A549 (cell line): ENCODE measurements at regions not wholly inside any gene's neighbourhood (a gene's known extent, or its start where the extent isn't known, plus 50 kb on each side); places are given as distances from the start of the nearest gene placed in this dataset.

Experiments used
- ATAC-seq, 2 experiments: fragments of 200-7000 bp in 1 of 2; fragments of >200 bp in 1 of 2; cut with Nextera tagmentation in 1 of 2; cut with Tn5 transposase in 1 of 2; 3 replicates each; pipeline versions ENCODE4 v1.8.0 to v1.9.1; 2018 to 2020; ENCODE audit warnings: mild to moderate bottlenecking in 1 of 2, moderate library complexity in 1 of 2
- CTCF ChIA-PET: fragments of 300-600 bp; sonication (Branson Sonifier 250); formaldehyde crosslinking; extraction: SDS; loops from one replicate; lab custom pipeline; 2021; ENCODE audit warnings: antibody characterized with exemption, inconsistent platforms; lab: Yijun Ruan, JAX
- POLR2A ChIA-PET: fragments of 350-600 bp; formaldehyde crosslinking; extraction: SDS; loops from one replicate; lab custom pipeline; 2021; ENCODE audit warnings: antibody characterized with exemption, inconsistent platforms; lab: Yijun Ruan, JAX
- DNase-seq, 2 experiments: peaks; one replicate each; pipeline versions ENCODE4 v3.0.0 to v3.0.0-alpha.2; 2011 to 2016; ENCODE audit warnings: low read depth in 1 of 2, low spot score in 1 of 2
- FAIRE-seq: peaks from 2 replicates; lab custom pipeline; 2011; peaks lifted over from hg19 to GRCh38; lab: Jason Lieb, UNC
- H3K27ac ChIP-seq, 2 experiments: fragments of >200 bp; sonication (Bioruptor Twin); formaldehyde crosslinking; 3 replicates each; pipeline ENCODE4 v1.5.1; 2016 to 2017
- H3K4me1 ChIP-seq: fragments of >200 bp; sonication (Bioruptor Twin); formaldehyde crosslinking; 3 replicates; pipeline ENCODE4 v1.6.1; 2016
- H3K4me2 ChIP-seq: fragments of >200 bp; sonication (Bioruptor Twin); formaldehyde crosslinking; 3 replicates; pipeline ENCODE4 v1.6.1; 2016
- H3K4me3 ChIP-seq: fragments of >200 bp; sonication (Bioruptor Twin); formaldehyde crosslinking; 3 replicates; pipeline ENCODE4 v1.5.1; 2016
- H3K9me3 ChIP-seq: fragments of >200 bp; sonication (Bioruptor Twin); formaldehyde crosslinking; 3 replicates; pipeline ENCODE4 v1.6.1; 2016
- BHLHE40 ChIP-seq: IDR thresholded peaks from 2 replicates; pipeline ENCODE4 v1.6.1; 2012; ENCODE audit warnings: low read depth, low read length, inconsistent platforms
- CEBPB ChIP-seq, 2 experiments: fragments of >200 bp in 1 of 2; sonication (Bioruptor Twin) in 1 of 2; formaldehyde crosslinking in 1 of 2; IDR thresholded peaks; 2 replicates each; pipeline ENCODE4 v1.6.1; 2012 to 2016
- CHD4 ChIP-seq: fragments of 200-600 bp; sonication (generic); IDR thresholded peaks from 2 replicates; pipeline ENCODE4 v1.6.1; 2016; ENCODE audit warnings: antibody characterized with exemption, mild to moderate bottlenecking, borderline replicate concordance
- HEYL ChIP-seq: fragments of 250-450 bp; sonication (Bioruptor Pico); IDR thresholded peaks from 2 replicates; pipeline ENCODE4 v1.8.0; 2021; ENCODE audit warnings: mild to moderate bottlenecking, moderate library complexity
- HOXB5 ChIP-seq: fragments of 250-450 bp; sonication (Bioruptor Pico); IDR thresholded peaks from 2 replicates; pipeline ENCODE4 v1.5.0; 2020; ENCODE audit warnings: mild to moderate bottlenecking, moderate library complexity
- JUN ChIP-seq, 2 experiments: fragments of >200 bp; sonication (Bioruptor Twin); formaldehyde crosslinking; IDR thresholded peaks; 2 replicates in 1 of 2; 3 replicates in 1 of 2; pipeline ENCODE4 v1.6.1; 2016 to 2017
- MAFK ChIP-seq: fragments of 450-650 bp; IDR thresholded peaks from 2 replicates; pipeline ENCODE4 v1.6.1; 2014; ENCODE audit not compliant: partially characterized antibody
- PHF8 ChIP-seq: fragments of 200-600 bp; sonication (generic); IDR thresholded peaks from 2 replicates; pipeline ENCODE4 v1.6.1; 2016; ENCODE audit warnings: low read depth, mild to moderate bottlenecking, antibody characterized with exemption, moderate library complexity, borderline replicate concordance
- RAD21 ChIP-seq, 2 experiments: fragments of >200 bp in 1 of 2; sonication (Bioruptor Twin) in 1 of 2; formaldehyde crosslinking in 1 of 2; IDR thresholded peaks in 1 of 2; conservative IDR thresholded peaks in 1 of 2; 2 replicates in 1 of 2; 3 replicates in 1 of 2; pipeline ENCODE4 v1.6.1; 2012 to 2018; ENCODE audit warnings: inconsistent platforms in 1 of 2
- TFCP2L1 ChIP-seq: fragments of 250-450 bp; sonication (Bioruptor Pico); IDR thresholded peaks from 2 replicates; pipeline ENCODE4 v1.5.0; 2021; ENCODE audit warnings: mild to moderate bottlenecking
- TP53 ChIP-seq: fragments of 250-450 bp; sonication (Bioruptor Pico); IDR thresholded peaks from 2 replicates; pipeline ENCODE4 v1.5.0; 2021; ENCODE audit warnings: mild to moderate bottlenecking, moderate library complexity
- WGBS: methylation state at CpG from one replicate; pipeline ENCODE4 v1.1.6; 2017; ENCODE audit errors: missing lambda C conversion rate; 5-methylcytosine and 5-hydroxymethylcytosine counted together
- TF ChIP-seq, protein P1 (sequence below): IDR thresholded peaks from 2 replicates; pipeline ENCODE4 v1.6.1; 2012
- TF ChIP-seq, protein P2 (sequence below): fragments of >200 bp; sonication (Bioruptor Twin); formaldehyde crosslinking; IDR thresholded peaks from 3 replicates; pipeline ENCODE4 v1.5.1; 2016
- TF ChIP-seq, protein P3 (sequence below): fragments of >200 bp; sonication (Bioruptor Twin); formaldehyde crosslinking; IDR thresholded peaks from 3 replicates; pipeline ENCODE4 v1.6.1; 2016
- TF ChIP-seq, protein P4 (sequence below): fragments of 250-450 bp; sonication (Bioruptor Pico); IDR thresholded peaks from 2 replicates; pipeline ENCODE4 v1.5.0; 2020; ENCODE audit warnings: low read depth, mild to moderate bottlenecking, moderate library complexity

DNA sequence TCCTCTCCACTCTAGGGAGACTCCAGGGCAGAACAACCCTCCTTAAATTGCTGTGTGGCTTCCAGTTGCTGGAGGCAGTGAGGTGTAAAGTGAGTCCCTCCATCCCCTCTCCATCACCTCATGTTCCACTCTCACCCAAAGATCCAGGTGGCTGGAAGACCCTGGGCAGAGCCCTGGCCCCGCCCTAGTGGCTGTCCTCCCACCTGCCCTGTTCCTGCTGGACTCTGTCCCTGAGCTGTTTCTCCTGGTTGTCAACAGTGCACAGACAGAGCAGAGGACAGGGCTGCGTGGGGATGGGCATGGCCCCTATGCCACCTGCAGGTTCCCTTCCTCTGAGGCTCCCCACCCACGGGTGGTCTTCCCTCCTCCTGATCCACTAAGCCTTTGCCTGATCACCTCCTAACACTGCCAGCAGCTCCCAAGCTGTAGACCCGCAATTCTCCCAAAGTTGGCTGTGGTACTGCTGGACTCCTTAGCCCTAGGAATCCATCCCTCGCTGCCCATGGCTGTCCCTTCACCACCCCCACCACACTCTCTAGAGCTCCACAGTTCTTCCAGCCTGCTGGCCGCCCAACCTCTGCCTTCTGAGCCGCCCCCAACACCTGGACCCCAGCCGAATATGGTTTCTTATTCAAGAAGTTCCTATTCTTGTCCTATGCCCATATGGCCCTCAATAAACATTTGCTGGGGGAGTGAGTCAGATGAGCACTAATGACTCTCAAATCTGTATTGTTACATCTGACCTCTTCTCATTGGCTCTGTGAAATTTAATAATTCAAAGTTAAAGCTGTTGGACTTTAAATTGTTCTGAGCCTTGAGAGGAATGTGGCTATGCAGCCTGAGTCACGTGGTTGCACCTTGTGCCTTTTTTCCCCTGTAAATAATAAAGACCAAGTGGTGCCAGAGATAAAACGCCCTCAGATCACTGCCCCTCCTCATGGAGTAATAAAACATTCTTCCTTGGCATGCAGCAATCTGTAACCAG, 260.0 kb upstream of the HS6ST1 start:
- DNase-seq = no peak
- Histone ChIP-seq H3K4me3 (no peak overlapping the region), H3K9me3 (no peaks in the 10 kb centered on the region), H3K27ac (no peak overlapping the region)
- POLR2A ChIA-PET = no interaction called here
- CTCF ChIA-PET = no interaction called here
- no peak for FAIRE-seq
- no peak for ATAC-seq
- 16% methylated on average over 10 of the region's 10 CpGs for WGBS
- TF ChIP-seq, protein P1, sequence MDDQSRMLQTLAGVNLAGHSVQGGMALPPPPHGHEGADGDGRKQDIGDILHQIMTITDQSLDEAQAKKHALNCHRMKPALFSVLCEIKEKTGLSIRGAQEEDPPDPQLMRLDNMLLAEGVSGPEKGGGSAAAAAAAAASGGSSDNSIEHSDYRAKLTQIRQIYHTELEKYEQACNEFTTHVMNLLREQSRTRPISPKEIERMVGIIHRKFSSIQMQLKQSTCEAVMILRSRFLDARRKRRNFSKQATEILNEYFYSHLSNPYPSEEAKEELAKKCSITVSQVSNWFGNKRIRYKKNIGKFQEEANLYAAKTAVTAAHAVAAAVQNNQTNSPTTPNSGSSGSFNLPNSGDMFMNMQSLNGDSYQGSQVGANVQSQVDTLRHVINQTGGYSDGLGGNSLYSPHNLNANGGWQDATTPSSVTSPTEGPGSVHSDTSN = no peak
- TF ChIP-seq TFCP2L1 (CRISPR knock-in tag) = no peak
- TF ChIP-seq, protein P2, sequence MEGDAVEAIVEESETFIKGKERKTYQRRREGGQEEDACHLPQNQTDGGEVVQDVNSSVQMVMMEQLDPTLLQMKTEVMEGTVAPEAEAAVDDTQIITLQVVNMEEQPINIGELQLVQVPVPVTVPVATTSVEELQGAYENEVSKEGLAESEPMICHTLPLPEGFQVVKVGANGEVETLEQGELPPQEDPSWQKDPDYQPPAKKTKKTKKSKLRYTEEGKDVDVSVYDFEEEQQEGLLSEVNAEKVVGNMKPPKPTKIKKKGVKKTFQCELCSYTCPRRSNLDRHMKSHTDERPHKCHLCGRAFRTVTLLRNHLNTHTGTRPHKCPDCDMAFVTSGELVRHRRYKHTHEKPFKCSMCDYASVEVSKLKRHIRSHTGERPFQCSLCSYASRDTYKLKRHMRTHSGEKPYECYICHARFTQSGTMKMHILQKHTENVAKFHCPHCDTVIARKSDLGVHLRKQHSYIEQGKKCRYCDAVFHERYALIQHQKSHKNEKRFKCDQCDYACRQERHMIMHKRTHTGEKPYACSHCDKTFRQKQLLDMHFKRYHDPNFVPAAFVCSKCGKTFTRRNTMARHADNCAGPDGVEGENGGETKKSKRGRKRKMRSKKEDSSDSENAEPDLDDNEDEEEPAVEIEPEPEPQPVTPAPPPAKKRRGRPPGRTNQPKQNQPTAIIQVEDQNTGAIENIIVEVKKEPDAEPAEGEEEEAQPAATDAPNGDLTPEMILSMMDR = no peak
- TF ChIP-seq BHLHE40 = no peak
- TF ChIP-seq, protein P3, sequence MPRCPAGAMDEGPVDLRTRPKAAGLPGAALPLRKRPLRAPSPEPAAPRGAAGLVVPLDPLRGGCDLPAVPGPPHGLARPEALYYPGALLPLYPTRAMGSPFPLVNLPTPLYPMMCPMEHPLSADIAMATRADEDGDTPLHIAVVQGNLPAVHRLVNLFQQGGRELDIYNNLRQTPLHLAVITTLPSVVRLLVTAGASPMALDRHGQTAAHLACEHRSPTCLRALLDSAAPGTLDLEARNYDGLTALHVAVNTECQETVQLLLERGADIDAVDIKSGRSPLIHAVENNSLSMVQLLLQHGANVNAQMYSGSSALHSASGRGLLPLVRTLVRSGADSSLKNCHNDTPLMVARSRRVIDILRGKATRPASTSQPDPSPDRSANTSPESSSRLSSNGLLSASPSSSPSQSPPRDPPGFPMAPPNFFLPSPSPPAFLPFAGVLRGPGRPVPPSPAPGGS = no peak
- no peak for TF ChIP-seq JUN (IDR thresholded peaks at IDR 0.05)
- no peak for TF ChIP-seq CEBPB (IDR thresholded peaks at IDR 0.05)
- TF ChIP-seq HEYL = no peak
- TF ChIP-seq CHD4 = no peak
- TF ChIP-seq HOXB5 = no peak
- TF ChIP-seq, protein P4, sequence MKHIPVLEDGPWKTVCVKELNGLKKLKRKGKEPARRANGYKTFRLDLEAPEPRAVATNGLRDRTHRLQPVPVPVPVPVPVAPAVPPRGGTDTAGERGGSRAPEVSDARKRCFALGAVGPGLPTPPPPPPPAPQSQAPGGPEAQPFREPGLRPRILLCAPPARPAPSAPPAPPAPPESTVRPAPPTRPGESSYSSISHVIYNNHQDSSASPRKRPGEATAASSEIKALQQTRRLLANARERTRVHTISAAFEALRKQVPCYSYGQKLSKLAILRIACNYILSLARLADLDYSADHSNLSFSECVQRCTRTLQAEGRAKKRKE (CRISPR knock-in tag) = no peak
- no peak for TF ChIP-seq TP53 (CRISPR knock-in tag)
- TF ChIP-seq MAFK = no peak
- TF ChIP-seq, all 56 proteins: peak for 0
- Histone ChIP-seq H3K4me2 (no peak overlapping the region), H3K4me1 (no peaks in the 10 kb centered on the region)

DNA sequence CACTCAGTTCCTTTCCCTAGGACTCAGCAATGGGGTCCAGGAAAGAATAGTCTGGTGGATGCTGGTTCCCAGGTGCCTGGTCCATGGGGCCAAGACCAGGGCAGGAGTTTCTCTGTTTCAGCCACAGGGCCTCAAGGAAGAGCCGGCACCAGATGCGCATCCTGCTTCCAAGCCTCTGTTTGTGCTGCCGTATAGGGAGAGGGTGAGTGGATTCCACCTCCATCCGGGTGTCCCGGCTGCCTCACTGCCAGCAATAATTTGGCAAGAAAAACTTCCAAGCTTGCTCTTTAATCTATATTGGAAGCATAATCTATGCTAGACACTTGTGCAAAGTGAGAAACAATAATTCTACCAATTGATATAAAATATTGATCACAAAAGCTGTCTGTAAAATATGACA, 261.2 kb upstream of the HS6ST1 start:
- Histone ChIP-seq H3K4me2 (no peak overlapping the region), H3K9me3 (no peaks in the 10 kb centered on the region), H3K4me1 (no peaks in the 10 kb centered on the region), H3K27ac (no peak overlapping the region), H3K4me3 (no peak overlapping the region)
- ATAC-seq (no peak), DNase-seq (no peak), FAIRE-seq (no peak)
- POLR2A ChIA-PET = no interaction called here
- 72% methylated on average over 5 of the region's 5 CpGs for WGBS
- no peak for TF ChIP-seq PHF8
- no peak for TF ChIP-seq RAD21 (conservative IDR thresholded peaks at IDR 0.05 in 1 of 2, IDR thresholded peaks at IDR 0.05 in 1 of 2)
- CTCF ChIA-PET = interaction anchor here (0.5 kb wide), 1 partner anchor 33 kb away, joined by 3 read pairs; no protein-coding TSS in a partner anchor
